Hepatocyte (in vitro differentiated cells): ENCODE measurements at regions not wholly inside any gene's neighbourhood (a gene's known extent, or its start where the extent isn't known, plus 50 kb on each side); places are given as distances from the start of the nearest gene placed in this dataset.

Source experiments
- EZH2 ChIP-seq: fragments of 200-600 bp; sonication (generic); IDR thresholded peaks from 2 replicates; pipeline ENCODE4 v1.6.1; 2016; ENCODE audit warnings: antibody characterized with exemption, mild to moderate bottlenecking, borderline replicate concordance
- EZH2phosphoT487 ChIP-seq: fragments of 200-600 bp; sonication (generic); IDR thresholded peaks from one replicate; pipeline ENCODE4 v1.6.1; 2018; ENCODE audit warnings: antibody characterized with exemption, mild to moderate bottlenecking, low read depth, moderate library complexity; ENCODE audit not compliant: unreplicated experiment, severe bottlenecking
- TF ChIP-seq, protein P1 (sequence below): fragments of 200-600 bp; sonication (generic); IDR thresholded peaks from 2 replicates; pipeline ENCODE4 v1.5.1; 2016; ENCODE audit warnings: antibody characterized with exemption, mild to moderate bottlenecking; ENCODE audit not compliant: poor library complexity

DNA sequence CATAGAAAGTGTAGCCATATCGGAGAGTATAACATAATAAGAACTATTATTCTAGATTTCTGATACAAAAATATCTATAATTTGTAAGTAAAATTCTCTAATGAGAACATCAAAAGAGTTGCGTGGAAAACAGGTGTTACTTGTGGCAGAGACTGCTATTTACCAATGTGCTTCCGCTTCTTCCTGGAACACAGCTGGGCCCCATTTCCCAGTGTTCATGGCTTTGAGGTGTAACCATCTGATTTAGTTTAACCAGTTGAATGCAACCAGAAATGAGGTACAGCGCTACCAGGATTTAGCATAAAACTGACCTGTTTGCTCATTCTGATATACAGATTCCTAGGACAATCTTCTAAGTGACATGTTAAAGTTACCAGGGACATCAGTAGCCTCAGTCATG lies 1055.2 kb downstream of the IGSF11 start:
- TF ChIP-seq, protein P1, sequence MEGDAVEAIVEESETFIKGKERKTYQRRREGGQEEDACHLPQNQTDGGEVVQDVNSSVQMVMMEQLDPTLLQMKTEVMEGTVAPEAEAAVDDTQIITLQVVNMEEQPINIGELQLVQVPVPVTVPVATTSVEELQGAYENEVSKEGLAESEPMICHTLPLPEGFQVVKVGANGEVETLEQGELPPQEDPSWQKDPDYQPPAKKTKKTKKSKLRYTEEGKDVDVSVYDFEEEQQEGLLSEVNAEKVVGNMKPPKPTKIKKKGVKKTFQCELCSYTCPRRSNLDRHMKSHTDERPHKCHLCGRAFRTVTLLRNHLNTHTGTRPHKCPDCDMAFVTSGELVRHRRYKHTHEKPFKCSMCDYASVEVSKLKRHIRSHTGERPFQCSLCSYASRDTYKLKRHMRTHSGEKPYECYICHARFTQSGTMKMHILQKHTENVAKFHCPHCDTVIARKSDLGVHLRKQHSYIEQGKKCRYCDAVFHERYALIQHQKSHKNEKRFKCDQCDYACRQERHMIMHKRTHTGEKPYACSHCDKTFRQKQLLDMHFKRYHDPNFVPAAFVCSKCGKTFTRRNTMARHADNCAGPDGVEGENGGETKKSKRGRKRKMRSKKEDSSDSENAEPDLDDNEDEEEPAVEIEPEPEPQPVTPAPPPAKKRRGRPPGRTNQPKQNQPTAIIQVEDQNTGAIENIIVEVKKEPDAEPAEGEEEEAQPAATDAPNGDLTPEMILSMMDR = no peak
- TF ChIP-seq EZH2 = no peak
- no peak for TF ChIP-seq EZH2phosphoT487
